PC-3 (cell line): ENCODE measurements at regions not wholly inside any gene's neighbourhood (a gene's known extent, or its start where the extent isn't known, plus 50 kb on each side); places are given as distances from the start of the nearest gene placed in this dataset.

ENCODE experiments used
- EZH2 ChIP-seq: fragments of 300-600 bp; sonication (generic); IDR thresholded peaks from one replicate; pipeline ENCODE4 v1.6.1; 2017; ENCODE audit warnings: antibody characterized with exemption, mild to moderate bottlenecking, low read length; ENCODE audit not compliant: unreplicated experiment
- EZH2phosphoT487 ChIP-seq: fragments of 300-600 bp; sonication (generic); IDR thresholded peaks from 2 replicates; pipeline ENCODE4 v1.6.1; 2018; ENCODE audit warnings: mild to moderate bottlenecking, antibody characterized with exemption, low read length, borderline replicate concordance
- TF ChIP-seq, protein P1 (sequence below): fragments of 300-600 bp; sonication (generic); conservative IDR thresholded peaks from 2 replicates; pipeline ENCODE4 v1.5.1; 2017; ENCODE audit warnings: antibody characterized with exemption, low read depth, mild to moderate bottlenecking, low read length

DNA sequence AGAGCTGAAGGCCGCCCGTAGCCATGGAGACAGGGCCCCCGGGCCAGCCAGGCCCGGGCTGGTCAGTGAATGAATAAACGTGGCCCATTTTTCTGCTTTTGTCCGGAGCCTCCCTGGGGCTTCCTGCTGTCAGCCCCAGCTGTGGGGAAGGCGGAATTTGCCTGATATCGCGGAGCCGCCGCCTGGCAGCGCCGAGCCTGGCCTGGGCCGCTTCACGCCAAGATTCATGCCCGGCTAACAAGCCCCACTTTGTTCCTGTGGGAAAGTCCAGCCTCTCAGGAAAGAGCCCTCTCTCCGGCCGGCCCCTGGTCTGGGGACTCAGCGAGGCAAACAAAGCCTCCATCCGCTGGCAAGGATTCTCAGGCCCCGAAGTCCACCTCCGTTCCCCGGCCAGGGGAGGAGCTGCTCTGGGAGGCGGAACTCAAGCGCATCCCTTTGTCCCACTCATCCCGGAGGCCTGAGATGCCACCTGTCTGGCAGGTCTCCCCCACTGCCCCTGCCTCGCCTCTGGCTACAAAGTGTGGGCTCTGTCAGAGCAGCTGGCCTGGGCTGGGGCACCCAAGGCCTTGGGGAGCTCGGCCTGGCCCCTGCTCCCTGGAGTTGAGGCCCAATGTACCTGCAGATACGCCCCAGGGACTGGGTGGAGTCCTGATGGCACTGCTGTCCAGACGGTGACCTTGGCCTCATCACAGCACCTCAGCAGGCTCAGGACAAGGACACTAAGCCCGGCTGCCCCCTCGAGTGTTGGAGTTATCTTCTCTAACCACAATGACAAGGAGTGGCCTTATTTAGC, 51.6 kb upstream of the SLC6A11 start:
- TF ChIP-seq, protein P1, sequence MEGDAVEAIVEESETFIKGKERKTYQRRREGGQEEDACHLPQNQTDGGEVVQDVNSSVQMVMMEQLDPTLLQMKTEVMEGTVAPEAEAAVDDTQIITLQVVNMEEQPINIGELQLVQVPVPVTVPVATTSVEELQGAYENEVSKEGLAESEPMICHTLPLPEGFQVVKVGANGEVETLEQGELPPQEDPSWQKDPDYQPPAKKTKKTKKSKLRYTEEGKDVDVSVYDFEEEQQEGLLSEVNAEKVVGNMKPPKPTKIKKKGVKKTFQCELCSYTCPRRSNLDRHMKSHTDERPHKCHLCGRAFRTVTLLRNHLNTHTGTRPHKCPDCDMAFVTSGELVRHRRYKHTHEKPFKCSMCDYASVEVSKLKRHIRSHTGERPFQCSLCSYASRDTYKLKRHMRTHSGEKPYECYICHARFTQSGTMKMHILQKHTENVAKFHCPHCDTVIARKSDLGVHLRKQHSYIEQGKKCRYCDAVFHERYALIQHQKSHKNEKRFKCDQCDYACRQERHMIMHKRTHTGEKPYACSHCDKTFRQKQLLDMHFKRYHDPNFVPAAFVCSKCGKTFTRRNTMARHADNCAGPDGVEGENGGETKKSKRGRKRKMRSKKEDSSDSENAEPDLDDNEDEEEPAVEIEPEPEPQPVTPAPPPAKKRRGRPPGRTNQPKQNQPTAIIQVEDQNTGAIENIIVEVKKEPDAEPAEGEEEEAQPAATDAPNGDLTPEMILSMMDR, result no peak
- no peak for TF ChIP-seq EZH2phosphoT487
- TF ChIP-seq EZH2, result no peak
